ENCODE measurements at regions not wholly inside any gene's neighbourhood (a gene's known extent, or its start where the extent isn't known, plus 50 kb on each side); places are given as distances from the start of the nearest gene placed in this dataset.

- no peak for DNase-seq
- Histone ChIP-seq H3K79me2 (ENCODE audit: low read length) (no peaks in the 10 kb centered on the region), H3K4me1 (ENCODE audit: low read length) (no peaks in the 10 kb centered on the region), H3K27me3 (replicated peaks; ENCODE audit: insufficient read depth, low read length) (no peaks in the 10 kb centered on the region), H3K4me3 (ENCODE audit: low read length) (no peak overlapping the region), H2AFZ (ENCODE audit: low read length) (no peak overlapping the region), H3K36me3 (replicated peaks; ENCODE audit: insufficient read depth, low read length) (no peaks in the 10 kb centered on the region), H3F3A (ENCODE audit: insufficient read depth, low read length) (no peaks in the 10 kb centered on the region), H3K9me2 (replicated peaks; ENCODE audit: insufficient read depth, low read length) (no peaks in the 10 kb centered on the region), H3K4me2 (ENCODE audit: low read depth, low read length) (no peak overlapping the region), H3K9ac (ENCODE audit: low read length) (no peak overlapping the region), H3K9me3 (replicated peaks; ENCODE audit: insufficient read depth, low read length) (no peaks in the 10 kb centered on the region), H4K20me1 (ENCODE audit: insufficient read depth, low read length) (no peaks in the 10 kb centered on the region), H3K27ac (ENCODE audit: low read length) (no peak overlapping the region)
- TF ChIP-seq EZH2phosphoT487 (IDR thresholded peaks at IDR 0.05; ENCODE audit: low read length) (no peak), CTCF (IDR thresholded peaks at IDR 0.05; ENCODE audit: low read length) (no peak), EZH2 (optimal IDR thresholded peaks at IDR 0.05; ENCODE audit: low read depth, low read length) (no peak)
Measured at GRCh38 chr4:66574145-66574978, 904.1 kb upstream of the EPHA5 start.

GRCh38 chr4:66572949-66573348 lies 902.7 kb upstream of the EPHA5 start:
- no peaks in the 10 kb centered on the region for H3K36me3 ChIP-seq (replicated peaks; ENCODE audit: insufficient read depth, low read length)
- H3K9me3 ChIP-seq (replicated peaks; ENCODE audit: insufficient read depth, low read length) = no peaks in the 10 kb centered on the region
- H3K4me2 ChIP-seq (ENCODE audit: low read depth, low read length) = no peak overlapping the region
- H3K79me2 ChIP-seq (ENCODE audit: low read length) = no peaks in the 10 kb centered on the region
- no peak overlapping the region for H3K9ac ChIP-seq (ENCODE audit: low read length)
- no peak overlapping the region for H3K27ac ChIP-seq (ENCODE audit: low read length)
- no peak overlapping the region for H2AFZ ChIP-seq (ENCODE audit: low read length)
- no peaks in the 10 kb centered on the region for H3F3A ChIP-seq (ENCODE audit: insufficient read depth, low read length)
- H3K4me1 ChIP-seq (ENCODE audit: low read length) = no peaks in the 10 kb centered on the region
- DNase-seq = no peak
- no peak overlapping the region for H3K4me3 ChIP-seq (ENCODE audit: low read length)
- no peaks in the 10 kb centered on the region for H4K20me1 ChIP-seq (ENCODE audit: insufficient read depth, low read length)
- TF ChIP-seq EZH2phosphoT487 (IDR thresholded peaks at IDR 0.05; ENCODE audit: low read length) = no peak
- no peak for TF ChIP-seq EZH2 (optimal IDR thresholded peaks at IDR 0.05; ENCODE audit: low read depth, low read length)
- TF ChIP-seq CTCF (IDR thresholded peaks at IDR 0.05; ENCODE audit: low read length) = no peak
- no peaks in the 10 kb centered on the region for H3K9me2 ChIP-seq (replicated peaks; ENCODE audit: insufficient read depth, low read length)
- no peaks in the 10 kb centered on the region for H3K27me3 ChIP-seq (replicated peaks; ENCODE audit: insufficient read depth, low read length)

GRCh38 chr4:66571145-66571695 lies 900.9 kb upstream of the EPHA5 start:
- Histone ChIP-seq H3K27me3 (replicated peaks; ENCODE audit: insufficient read depth, low read length) (no peaks in the 10 kb centered on the region), H3K36me3 (replicated peaks; ENCODE audit: insufficient read depth, low read length) (no peaks in the 10 kb centered on the region), H2AFZ (ENCODE audit: low read length) (no peak overlapping the region), H3F3A (ENCODE audit: insufficient read depth, low read length) (no peaks in the 10 kb centered on the region), H3K9me3 (replicated peaks; ENCODE audit: insufficient read depth, low read length) (no peaks in the 10 kb centered on the region), H3K27ac (ENCODE audit: low read length) (no peak overlapping the region), H3K4me2 (ENCODE audit: low read depth, low read length) (no peak overlapping the region), H3K4me3 (ENCODE audit: low read length) (no peak overlapping the region), H3K9ac (ENCODE audit: low read length) (no peak overlapping the region), H4K20me1 (ENCODE audit: insufficient read depth, low read length) (no peaks in the 10 kb centered on the region), H3K9me2 (replicated peaks; ENCODE audit: insufficient read depth, low read length) (no peaks in the 10 kb centered on the region), H3K79me2 (ENCODE audit: low read length) (no peaks in the 10 kb centered on the region), H3K4me1 (ENCODE audit: low read length) (no peaks in the 10 kb centered on the region)
- no peak for TF ChIP-seq EZH2phosphoT487 (IDR thresholded peaks at IDR 0.05; ENCODE audit: low read length)
- no peak for TF ChIP-seq CTCF (IDR thresholded peaks at IDR 0.05; ENCODE audit: low read length)
- no peak for TF ChIP-seq EZH2 (optimal IDR thresholded peaks at IDR 0.05; ENCODE audit: low read depth, low read length)
- no peak for DNase-seq

Data from MM.1S (cell line).